ENCODE measurements at regions not wholly inside any gene's neighbourhood (a gene's known extent, or its start where the extent isn't known, plus 50 kb on each side); places are given as distances from the start of the nearest gene placed in this dataset.

DNA sequence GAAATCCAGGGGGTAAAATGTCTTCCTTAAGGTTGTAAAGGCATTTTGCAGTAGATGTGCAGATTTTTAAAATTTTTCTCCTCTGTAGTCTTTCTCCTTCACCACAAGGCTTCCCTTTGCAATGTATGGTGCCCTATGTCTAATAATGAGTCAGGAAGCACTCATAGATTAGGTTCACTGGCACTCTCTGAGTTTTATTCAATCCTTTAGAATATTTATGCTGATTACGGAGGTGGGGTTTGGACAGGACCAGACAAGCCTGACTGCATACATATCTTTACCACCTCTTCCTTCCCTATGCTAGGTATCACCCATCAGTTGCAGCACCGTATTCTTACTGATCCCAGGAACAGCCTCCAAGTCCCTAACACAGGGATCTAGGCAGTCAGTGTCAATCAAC lies 99.5 kb downstream of the NEDD1 start:
- TF ChIP-seq, protein P1, sequence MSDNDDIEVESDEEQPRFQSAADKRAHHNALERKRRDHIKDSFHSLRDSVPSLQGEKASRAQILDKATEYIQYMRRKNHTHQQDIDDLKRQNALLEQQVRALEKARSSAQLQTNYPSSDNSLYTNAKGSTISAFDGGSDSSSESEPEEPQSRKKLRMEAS (IDR thresholded peaks at IDR 0.05; ENCODE audit: low read depth), result no peak
- TF ChIP-seq YY1 (IDR thresholded peaks at IDR 0.05; ENCODE audit: low read depth) (no peak), EP300 (IDR thresholded peaks at IDR 0.05; ENCODE audit: borderline replicate concordance in 1 of 2, low read depth in 1 of 2, low read length in 1 of 2) (no peak), CHD2 (IDR thresholded peaks at IDR 0.05; ENCODE audit: low read length, partially characterized antibody) (no peak), POLR2AphosphoS5 (IDR thresholded peaks at IDR 0.05; ENCODE audit: low read depth, low read length) (no peak), TEAD4 (IDR thresholded peaks at IDR 0.05; ENCODE audit: borderline replicate concordance, insufficient read depth) (no peak), NFIC (IDR thresholded peaks at IDR 0.05; ENCODE audit: borderline replicate concordance) (no peak), SMC3 (IDR thresholded peaks at IDR 0.05; ENCODE audit: low read depth, low read length) (no peak), GATA2 (CRISPR knock-in tag; IDR thresholded peaks at IDR 0.05) (no peak), TCF12 (IDR thresholded peaks at IDR 0.05) (no peak), EZH2phosphoT487 (IDR thresholded peaks at IDR 0.05; ENCODE audit: borderline replicate concordance, low read depth) (no peak)
- TF ChIP-seq, protein P2, sequence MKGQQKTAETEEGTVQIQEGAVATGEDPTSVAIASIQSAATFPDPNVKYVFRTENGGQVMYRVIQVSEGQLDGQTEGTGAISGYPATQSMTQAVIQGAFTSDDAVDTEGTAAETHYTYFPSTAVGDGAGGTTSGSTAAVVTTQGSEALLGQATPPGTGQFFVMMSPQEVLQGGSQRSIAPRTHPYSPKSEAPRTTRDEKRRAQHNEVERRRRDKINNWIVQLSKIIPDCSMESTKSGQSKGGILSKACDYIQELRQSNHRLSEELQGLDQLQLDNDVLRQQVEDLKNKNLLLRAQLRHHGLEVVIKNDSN (IDR thresholded peaks at IDR 0.05; ENCODE audit: borderline replicate concordance, low read depth), result no peak
- TF ChIP-seq, protein P3, sequence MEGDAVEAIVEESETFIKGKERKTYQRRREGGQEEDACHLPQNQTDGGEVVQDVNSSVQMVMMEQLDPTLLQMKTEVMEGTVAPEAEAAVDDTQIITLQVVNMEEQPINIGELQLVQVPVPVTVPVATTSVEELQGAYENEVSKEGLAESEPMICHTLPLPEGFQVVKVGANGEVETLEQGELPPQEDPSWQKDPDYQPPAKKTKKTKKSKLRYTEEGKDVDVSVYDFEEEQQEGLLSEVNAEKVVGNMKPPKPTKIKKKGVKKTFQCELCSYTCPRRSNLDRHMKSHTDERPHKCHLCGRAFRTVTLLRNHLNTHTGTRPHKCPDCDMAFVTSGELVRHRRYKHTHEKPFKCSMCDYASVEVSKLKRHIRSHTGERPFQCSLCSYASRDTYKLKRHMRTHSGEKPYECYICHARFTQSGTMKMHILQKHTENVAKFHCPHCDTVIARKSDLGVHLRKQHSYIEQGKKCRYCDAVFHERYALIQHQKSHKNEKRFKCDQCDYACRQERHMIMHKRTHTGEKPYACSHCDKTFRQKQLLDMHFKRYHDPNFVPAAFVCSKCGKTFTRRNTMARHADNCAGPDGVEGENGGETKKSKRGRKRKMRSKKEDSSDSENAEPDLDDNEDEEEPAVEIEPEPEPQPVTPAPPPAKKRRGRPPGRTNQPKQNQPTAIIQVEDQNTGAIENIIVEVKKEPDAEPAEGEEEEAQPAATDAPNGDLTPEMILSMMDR (IDR thresholded peaks at IDR 0.05), result no peak
- TF ChIP-seq, protein P4, sequence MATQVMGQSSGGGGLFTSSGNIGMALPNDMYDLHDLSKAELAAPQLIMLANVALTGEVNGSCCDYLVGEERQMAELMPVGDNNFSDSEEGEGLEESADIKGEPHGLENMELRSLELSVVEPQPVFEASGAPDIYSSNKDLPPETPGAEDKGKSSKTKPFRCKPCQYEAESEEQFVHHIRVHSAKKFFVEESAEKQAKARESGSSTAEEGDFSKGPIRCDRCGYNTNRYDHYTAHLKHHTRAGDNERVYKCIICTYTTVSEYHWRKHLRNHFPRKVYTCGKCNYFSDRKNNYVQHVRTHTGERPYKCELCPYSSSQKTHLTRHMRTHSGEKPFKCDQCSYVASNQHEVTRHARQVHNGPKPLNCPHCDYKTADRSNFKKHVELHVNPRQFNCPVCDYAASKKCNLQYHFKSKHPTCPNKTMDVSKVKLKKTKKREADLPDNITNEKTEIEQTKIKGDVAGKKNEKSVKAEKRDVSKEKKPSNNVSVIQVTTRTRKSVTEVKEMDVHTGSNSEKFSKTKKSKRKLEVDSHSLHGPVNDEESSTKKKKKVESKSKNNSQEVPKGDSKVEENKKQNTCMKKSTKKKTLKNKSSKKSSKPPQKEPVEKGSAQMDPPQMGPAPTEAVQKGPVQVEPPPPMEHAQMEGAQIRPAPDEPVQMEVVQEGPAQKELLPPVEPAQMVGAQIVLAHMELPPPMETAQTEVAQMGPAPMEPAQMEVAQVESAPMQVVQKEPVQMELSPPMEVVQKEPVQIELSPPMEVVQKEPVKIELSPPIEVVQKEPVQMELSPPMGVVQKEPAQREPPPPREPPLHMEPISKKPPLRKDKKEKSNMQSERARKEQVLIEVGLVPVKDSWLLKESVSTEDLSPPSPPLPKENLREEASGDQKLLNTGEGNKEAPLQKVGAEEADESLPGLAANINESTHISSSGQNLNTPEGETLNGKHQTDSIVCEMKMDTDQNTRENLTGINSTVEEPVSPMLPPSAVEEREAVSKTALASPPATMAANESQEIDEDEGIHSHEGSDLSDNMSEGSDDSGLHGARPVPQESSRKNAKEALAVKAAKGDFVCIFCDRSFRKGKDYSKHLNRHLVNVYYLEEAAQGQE (IDR thresholded peaks at IDR 0.05; ENCODE audit: low read depth, low read length), result no peak
